Fibroblast of lung (primary cell): ENCODE measurements at regions not wholly inside any gene's neighbourhood (a gene's known extent, or its start where the extent isn't known, plus 50 kb on each side); places are given as distances from the start of the nearest gene placed in this dataset.

Experiments used
- DNase-seq, 2 donors: peaks; one replicate each; pipeline versions ENCODE4 v3.0.0 to v3.0.0-alpha.2; 2010; ENCODE audit warnings: low read depth in 2 of 2
- H2AFZ ChIP-seq: 2 replicates; pipeline ENCODE4 v1.5.1; 2012; ENCODE audit warnings: low read length, control low read depth, inconsistent platforms
- H3K27ac ChIP-seq: 2 replicates; pipeline ENCODE4 v1.5.1; 2011; ENCODE audit warnings: low read length, control low read depth; ENCODE audit not compliant: insufficient read depth
- H3K27me3 ChIP-seq: 2 replicates; pipeline ENCODE4 v1.5.1; 2011; ENCODE audit warnings: mild to moderate bottlenecking, low read length; ENCODE audit not compliant: control insufficient read depth, insufficient read depth
- H3K36me3 ChIP-seq: 2 replicates; pipeline ENCODE4 v1.5.1; 2011; ENCODE audit warnings: low read length; ENCODE audit not compliant: control insufficient read depth, insufficient read depth
- H3K4me1 ChIP-seq: 2 replicates; pipeline ENCODE4 v1.5.1; 2011; ENCODE audit warnings: low read length; ENCODE audit not compliant: control insufficient read depth, insufficient read depth; ENCODE audit errors: extremely low read depth
- H3K4me2 ChIP-seq: 2 replicates; pipeline ENCODE4 v1.5.1; 2011; ENCODE audit warnings: low read length, control low read depth; ENCODE audit not compliant: insufficient read depth; ENCODE audit errors: extremely low read depth
- H3K4me3 ChIP-seq, 4 experiments: fragments of 200-600 bp in 1 of 4; sonication (generic) in 1 of 4; replicated peaks in 1 of 4; 2 replicates each; pipeline ENCODE4 v1.5.1; 2011 to 2016; ENCODE audit warnings: low read length in 4 of 4, low read depth in 3 of 4, mild to moderate bottlenecking in 3 of 4, control low read depth in 2 of 4, inconsistent platforms in 1 of 4, mixed read lengths in 1 of 4; ENCODE audit not compliant: insufficient read depth in 1 of 4; ENCODE audit errors: control extremely low read depth in 1 of 4
- H3K79me2 ChIP-seq: 2 replicates; pipeline ENCODE4 v1.5.1; 2012; ENCODE audit warnings: mild to moderate bottlenecking, low read length, inconsistent platforms; ENCODE audit not compliant: control insufficient read depth, insufficient read depth
- H3K9ac ChIP-seq: 2 replicates; pipeline ENCODE4 v1.5.1; 2011; ENCODE audit warnings: mild to moderate bottlenecking, low read length, control low read depth; ENCODE audit not compliant: insufficient read depth
- H3K9me3 ChIP-seq: 2 replicates; pipeline ENCODE4 v1.5.1; 2012; ENCODE audit warnings: low read depth, low read length; ENCODE audit not compliant: control insufficient read depth, insufficient read depth
- H4K20me1 ChIP-seq: 2 replicates; pipeline ENCODE4 v1.5.1; 2011; ENCODE audit warnings: low read length; ENCODE audit not compliant: control insufficient read depth, insufficient read depth; ENCODE audit errors: extremely low read depth
- EZH2 ChIP-seq: IDR thresholded peaks from 2 replicates; pipeline ENCODE4 v1.5.1; 2012; ENCODE audit warnings: low read length, control low read depth, mild to moderate bottlenecking; ENCODE audit errors: missing control alignments
- TF ChIP-seq, protein P1 (sequence below), 2 donors: IDR thresholded peaks in 1 of 2; conservative IDR thresholded peaks in 1 of 2; 1 replicate in 1 of 2; 2 replicates in 1 of 2; pipeline ENCODE4 v1.5.1; 2011 to 2012; ENCODE audit warnings: low read length in 2 of 2, control low read depth in 1 of 2, inconsistent platforms in 1 of 2, low read depth in 1 of 2, mild to moderate bottlenecking in 1 of 2

DNA sequence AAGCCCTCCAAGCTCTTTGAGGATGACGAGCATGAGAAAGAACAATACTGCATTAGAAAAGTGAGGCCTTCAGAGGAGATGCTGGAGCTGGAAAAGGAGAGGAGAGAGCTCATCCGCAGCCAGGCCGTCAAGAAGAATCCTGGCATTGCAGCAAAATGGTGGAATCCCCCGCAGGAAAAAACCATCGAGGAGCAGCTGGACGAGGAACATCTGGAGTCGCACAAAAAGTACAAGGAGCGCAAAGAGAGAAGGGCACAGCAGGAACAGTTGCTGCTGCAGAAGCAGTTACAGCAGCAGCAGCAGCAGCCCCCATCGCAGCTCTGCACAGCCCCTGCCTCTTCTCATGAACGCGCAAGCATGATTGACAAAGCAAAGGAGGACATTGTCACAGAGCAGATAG lies 71.2 kb downstream of the C9orf152 start:
- H3K4me2 ChIP-seq, result no peak overlapping the region
- peaks cover 89% of the 10 kb centered on the region for H3K79me2 ChIP-seq
- no peaks in the 10 kb centered on the region for H3K27me3 ChIP-seq
- H2AFZ ChIP-seq, result no peak overlapping the region
- peak in 1 of 2 donors; percentile 52 for DNase-seq
- H3K4me1 ChIP-seq, result peaks cover 24% of the 10 kb centered on the region
- peaks cover 3% of the 10 kb centered on the region for H4K20me1 ChIP-seq
- no peak overlapping the region for H3K9ac ChIP-seq
- no peak overlapping the region for H3K4me3 ChIP-seq
- peak overlapping the region; percentile 0 for H3K27ac ChIP-seq
- TF ChIP-seq, protein P1, sequence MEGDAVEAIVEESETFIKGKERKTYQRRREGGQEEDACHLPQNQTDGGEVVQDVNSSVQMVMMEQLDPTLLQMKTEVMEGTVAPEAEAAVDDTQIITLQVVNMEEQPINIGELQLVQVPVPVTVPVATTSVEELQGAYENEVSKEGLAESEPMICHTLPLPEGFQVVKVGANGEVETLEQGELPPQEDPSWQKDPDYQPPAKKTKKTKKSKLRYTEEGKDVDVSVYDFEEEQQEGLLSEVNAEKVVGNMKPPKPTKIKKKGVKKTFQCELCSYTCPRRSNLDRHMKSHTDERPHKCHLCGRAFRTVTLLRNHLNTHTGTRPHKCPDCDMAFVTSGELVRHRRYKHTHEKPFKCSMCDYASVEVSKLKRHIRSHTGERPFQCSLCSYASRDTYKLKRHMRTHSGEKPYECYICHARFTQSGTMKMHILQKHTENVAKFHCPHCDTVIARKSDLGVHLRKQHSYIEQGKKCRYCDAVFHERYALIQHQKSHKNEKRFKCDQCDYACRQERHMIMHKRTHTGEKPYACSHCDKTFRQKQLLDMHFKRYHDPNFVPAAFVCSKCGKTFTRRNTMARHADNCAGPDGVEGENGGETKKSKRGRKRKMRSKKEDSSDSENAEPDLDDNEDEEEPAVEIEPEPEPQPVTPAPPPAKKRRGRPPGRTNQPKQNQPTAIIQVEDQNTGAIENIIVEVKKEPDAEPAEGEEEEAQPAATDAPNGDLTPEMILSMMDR (conservative IDR thresholded peaks at IDR 0.05 in 1 of 2, IDR thresholded peaks at IDR 0.05 in 1 of 2; ENCODE audit: low read depth in 1 of 2, low read length in 2 of 2), result no peak
- no peak for TF ChIP-seq EZH2
- peaks cover 17% of the 10 kb centered on the region for H3K36me3 ChIP-seq
- no peaks in the 10 kb centered on the region for H3K9me3 ChIP-seq

DNA sequence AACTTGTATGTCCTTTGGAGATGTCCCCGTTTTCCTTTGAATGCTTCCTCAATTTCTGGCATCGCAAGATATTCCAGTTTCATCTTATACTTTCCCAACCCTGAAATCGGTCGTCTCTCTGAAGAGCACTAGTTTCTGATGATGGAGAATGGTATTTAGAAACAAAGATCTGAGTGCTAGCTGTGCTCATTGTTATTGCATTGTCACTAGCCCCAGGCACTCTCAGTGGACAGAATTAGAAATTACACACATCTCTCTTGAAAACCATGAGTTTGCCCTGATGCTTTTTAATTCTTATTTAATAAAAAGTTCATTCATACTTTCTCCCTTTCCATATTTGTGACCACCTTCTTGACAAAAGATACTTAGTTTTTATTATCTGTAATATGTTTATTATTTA lies 67.7 kb downstream of the C9orf152 start:
- H3K27ac ChIP-seq, result peak overlapping the region; percentile 69
- H3K9ac ChIP-seq, result no peak overlapping the region
- H3K36me3 ChIP-seq, result peaks cover 17% of the 10 kb centered on the region
- no peaks in the 10 kb centered on the region for H3K27me3 ChIP-seq
- no peaks in the 10 kb centered on the region for H4K20me1 ChIP-seq
- no peak overlapping the region for H2AFZ ChIP-seq
- DNase-seq, result no peak
- TF ChIP-seq EZH2, result no peak
- TF ChIP-seq, protein P1 (conservative IDR thresholded peaks at IDR 0.05 in 1 of 2, IDR thresholded peaks at IDR 0.05 in 1 of 2; ENCODE audit: low read depth in 1 of 2, low read length in 2 of 2), result peak in 1 of 2 donors; percentile 17
- H3K4me2 ChIP-seq, result no peak overlapping the region
- H3K4me1 ChIP-seq, result peaks cover 23% of the 10 kb centered on the region
- H3K4me3 ChIP-seq, result no peak overlapping the region
- peaks cover 91% of the 10 kb centered on the region for H3K79me2 ChIP-seq
- no peaks in the 10 kb centered on the region for H3K9me3 ChIP-seq

DNA sequence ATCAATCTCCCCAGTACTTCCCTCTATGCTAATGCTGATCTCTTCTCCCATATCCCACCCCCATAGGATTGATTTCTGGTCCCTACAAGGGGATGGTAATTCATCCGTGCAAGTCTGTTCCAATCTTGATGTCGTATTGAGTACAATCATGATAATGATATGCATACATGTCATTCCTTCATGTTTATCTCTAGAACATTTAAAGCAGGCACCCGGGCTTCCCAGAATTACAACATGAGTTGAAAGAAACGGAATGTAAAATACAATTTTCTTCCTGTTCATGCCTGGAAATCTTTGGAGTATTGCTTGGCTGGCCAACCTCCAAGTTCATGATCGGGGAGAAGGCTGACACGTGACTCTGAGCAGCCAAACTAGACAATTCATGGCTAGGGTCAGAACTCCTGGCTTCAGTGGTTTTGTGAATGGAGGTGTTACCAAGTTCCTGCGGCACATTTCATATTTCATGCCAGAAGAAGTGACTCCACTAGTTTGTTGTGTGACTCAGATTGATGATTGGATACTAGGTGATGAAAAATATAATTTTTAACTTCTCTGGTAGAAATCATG lies 66.6 kb downstream of the C9orf152 start:
- peaks cover 15% of the 10 kb centered on the region for H3K36me3 ChIP-seq
- H4K20me1 ChIP-seq, result no peaks in the 10 kb centered on the region
- H3K9me3 ChIP-seq, result no peaks in the 10 kb centered on the region
- H3K4me1 ChIP-seq, result peaks cover 18% of the 10 kb centered on the region
- H3K79me2 ChIP-seq, result peaks cover 88% of the 10 kb centered on the region
- H2AFZ ChIP-seq, result no peak overlapping the region
- DNase-seq, result peak; percentile 90 to 99
- TF ChIP-seq, protein P1 (conservative IDR thresholded peaks at IDR 0.05 in 1 of 2, IDR thresholded peaks at IDR 0.05 in 1 of 2; ENCODE audit: low read depth in 1 of 2, low read length in 2 of 2), result no peak
- TF ChIP-seq EZH2, result no peak
- H3K4me2 ChIP-seq, result peak overlapping the region; percentile 13
- H3K27ac ChIP-seq, result peak overlapping the region; percentile 69
- no peaks in the 10 kb centered on the region for H3K27me3 ChIP-seq
- H3K9ac ChIP-seq, result no peak overlapping the region
- no peak overlapping the region for H3K4me3 ChIP-seq
